ENCODE measurements at regions not wholly inside any gene's neighbourhood (a gene's known extent, or its start where the extent isn't known, plus 50 kb on each side); places are given as distances from the start of the nearest gene placed in this dataset.

DNA sequence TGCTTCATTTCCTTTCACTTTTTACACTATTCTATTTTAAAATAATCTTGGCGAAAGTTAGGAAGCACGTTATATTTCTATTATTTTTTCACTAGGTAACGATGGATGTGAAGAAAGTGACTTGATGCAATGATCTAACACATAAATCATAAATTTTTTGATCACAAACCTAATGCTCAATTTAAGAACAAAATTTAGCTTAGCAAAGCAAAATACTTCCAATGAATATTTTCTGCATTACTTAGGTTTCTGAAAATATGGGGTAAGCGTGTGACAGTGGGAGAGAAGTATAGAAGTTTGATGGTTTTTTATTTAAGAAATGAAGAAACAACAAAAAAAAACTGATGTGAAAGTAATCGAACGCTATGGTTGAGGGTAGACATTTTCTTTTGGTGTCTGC is 1528.7 kb upstream of the CDH9 start:
- TF ChIP-seq GATA3 (IDR thresholded peaks at IDR 0.05; ENCODE audit: low read depth, low read length) (no peak), GATA2 (IDR thresholded peaks at IDR 0.05; ENCODE audit: low read depth, low read length) (no peak)
